ENCODE measurements at regions not wholly inside any gene's neighbourhood (a gene's known extent, or its start where the extent isn't known, plus 50 kb on each side); places are given as distances from the start of the nearest gene placed in this dataset.

- Histone ChIP-seq H2AFZ (ENCODE audit: low read length) (no peak overlapping the region), H2BK20ac (ENCODE audit: low read depth, low read length, poor library complexity, severe bottlenecking) (no peak overlapping the region), H3K27me3 (ENCODE audit: insufficient read depth, low read length) (no peaks in the 10 kb centered on the region), H3K4me2 (ENCODE audit: insufficient read depth, insufficient read length, low read length) (no peak overlapping the region), H3K14ac (ENCODE audit: insufficient read depth, low read length) (no peak overlapping the region), H2BK15ac (ENCODE audit: low read depth, low read length) (no peak overlapping the region), H4K20me1 (ENCODE audit: control insufficient read depth, insufficient read depth, insufficient read length) (no peaks in the 10 kb centered on the region), H3K9ac (ENCODE audit: extremely low read depth, insufficient read length, low read length) (no peak overlapping the region), H3K56ac (ENCODE audit: insufficient read length, low read depth, low read length) (no peak overlapping the region), H2BK120ac (ENCODE audit: low read depth, low read length, poor library complexity, severe bottlenecking) (no peak overlapping the region), H4K8ac (replicated peaks; ENCODE audit: insufficient read length, low read depth, low read length) (no peak overlapping the region), H3K79me1 (ENCODE audit: insufficient read depth, low read depth, low read length, poor library complexity, severe bottlenecking) (no peaks in the 10 kb centered on the region), H2AK5ac (ENCODE audit: insufficient read length, low read length) (no peak overlapping the region), H3K4me1 (ENCODE audit: insufficient read depth, low read length) (peaks cover 6% of the 10 kb centered on the region), H4K91ac (ENCODE audit: insufficient read length, low read depth, low read length) (no peak overlapping the region), H3K23ac (ENCODE audit: insufficient read length, low read depth, low read length) (no peak overlapping the region), H3K4ac (ENCODE audit: low read depth, low read length) (no peak overlapping the region), H3K18ac (ENCODE audit: insufficient read length, low read depth, low read length) (no peak overlapping the region), H2BK5ac (ENCODE audit: insufficient read length, low read length) (no peak overlapping the region), H2BK12ac (ENCODE audit: insufficient read length, low read depth, low read length) (no peak overlapping the region), H3K23me2 (ENCODE audit: insufficient read length, low read depth, low read length, poor library complexity, severe bottlenecking) (no peaks in the 10 kb centered on the region), H3T11ph (ENCODE audit: low read length) (no peak overlapping the region), H3K79me2 (ENCODE audit: insufficient read depth, low read length) (no peaks in the 10 kb centered on the region), H3K9me3 (ENCODE audit: control insufficient read depth, low read depth, low read length) (no peaks in the 10 kb centered on the region), H4K5ac (ENCODE audit: insufficient read length, low read depth, low read length) (no peak overlapping the region), H3K27ac (ENCODE audit: insufficient read length, low read depth, low read length) (no peak overlapping the region)
- Mint-ChIP-seq H3K27ac (0 out of 7 replicates have a peak overlapping the region, but pooled peaks of 1 of the 3 experiments have one; percentile 28), H3K36me3 (ENCODE audit: insufficient read depth in 1 of 3, low read depth in 3 of 3) (peaks cover 0 to 15% (median 2%) of the 10 kb centered on the region in 3 experiments; a peak in 4 of 7 replicates), H3K4me1 (peaks cover 41 to 42% of the 10 kb centered on the region in 2 experiments), H3K27me3 (ENCODE audit: low read depth) (peaks cover 4% of the 10 kb centered on the region; the same call in 1 of the 2 replicates), H3K4me3 (no peak overlapping the region), H3K9me3 (peaks cover 0 to 4% of the 10 kb centered on the region in 2 experiments; a peak in 2 of 5 replicates)
- no peak for DNase-seq
- TF ChIP-seq CTCF (conservative IDR thresholded peaks at IDR 0.05): no peak
- WGBS (ENCODE audit: extremely low coverage, insufficient read length, low lambda C conversion rate): no CpG with 5 or more reads among the region's 3 CpGs
These were observed 174.8 kb upstream of the ARL4C start for GRCh38 chr2:234671716-234672115.
